ENCODE measurements at regions not wholly inside any gene's neighbourhood (a gene's known extent, or its start where the extent isn't known, plus 50 kb on each side); places are given as distances from the start of the nearest gene placed in this dataset.
"Not testable (repeated sequence)": the region's sequence is repeated elsewhere in the genome, so short reads cannot be mapped to it uniquely, and the experiment has no call there.

DNA sequence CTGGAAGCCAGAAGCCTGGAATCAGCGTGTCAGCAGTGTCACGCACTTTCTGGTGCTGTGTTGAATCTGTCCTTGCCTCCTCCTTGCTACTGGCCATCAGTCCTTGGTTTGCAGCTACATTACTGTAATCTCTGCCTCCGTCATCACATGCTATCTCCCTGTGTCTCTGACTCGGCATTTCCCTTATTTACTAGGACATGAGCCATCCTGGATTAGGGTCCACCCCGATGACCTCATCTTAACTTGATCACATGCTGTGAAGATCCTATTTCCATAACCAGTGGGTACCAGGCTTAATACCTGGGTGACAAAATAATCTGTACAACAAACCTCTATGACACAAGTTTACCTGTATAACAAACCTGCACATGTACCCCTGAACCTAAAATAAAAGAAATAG, 518.0 kb upstream of the KLF6 start:
- DNase-seq: no peak

DNA sequence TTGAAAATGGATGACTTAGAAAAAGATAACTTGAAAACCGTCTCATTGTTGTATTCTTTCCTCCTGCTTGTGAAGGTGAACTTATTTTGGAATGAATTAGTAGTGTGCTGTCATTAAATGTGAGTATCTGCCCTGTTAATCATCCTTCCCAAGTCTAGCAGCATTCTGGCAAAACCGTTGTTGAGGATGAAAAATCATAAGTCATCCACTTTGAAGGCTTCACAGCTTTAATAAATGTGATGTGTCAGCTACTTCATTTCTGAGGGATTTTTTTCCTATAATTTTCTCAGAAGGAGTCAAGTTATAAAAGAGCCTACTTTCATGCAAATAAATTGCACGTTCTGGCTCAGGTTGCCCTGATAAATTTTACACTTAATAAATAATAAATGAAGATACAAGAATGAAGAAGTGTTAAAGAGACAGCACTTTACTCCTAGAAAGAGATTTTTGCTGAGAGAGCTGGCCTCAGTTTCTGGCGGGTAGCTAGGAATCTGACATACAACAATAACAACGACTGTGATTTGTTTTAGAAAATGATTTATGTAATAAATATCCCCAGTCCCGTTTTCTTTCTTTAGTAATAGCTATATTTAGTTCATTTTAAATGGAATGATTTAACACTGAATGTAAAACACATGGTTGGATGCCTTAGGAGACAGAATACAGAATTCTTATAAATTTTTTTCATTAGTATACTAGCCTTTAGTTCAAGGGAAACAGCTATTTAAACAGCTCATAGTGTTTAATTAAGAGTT, 516.5 kb upstream of the KLF6 start:
- peak in 1 of 2 donors; percentile 66 for DNase-seq

DNA sequence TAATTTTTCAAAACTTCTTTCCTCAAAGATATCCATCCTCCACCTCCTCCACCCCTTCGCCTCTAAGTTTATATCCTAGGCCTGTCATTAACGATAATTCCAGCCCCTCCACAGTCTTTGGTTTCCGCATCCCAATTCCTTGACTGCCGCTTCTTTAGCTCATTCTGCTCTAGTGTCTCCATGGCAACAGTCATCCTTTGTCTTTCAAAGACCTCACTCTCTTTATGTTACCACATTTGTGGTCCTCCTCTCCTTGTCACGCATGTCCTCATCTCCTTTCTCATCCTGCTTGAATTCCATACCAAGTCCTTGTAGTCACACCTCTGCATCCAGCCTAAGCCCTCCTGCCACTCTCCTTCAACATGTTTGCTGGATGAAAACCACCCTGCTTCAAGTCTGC, 511.2 kb upstream of the KLF6 start:
- DNase-seq: no peak

DNA sequence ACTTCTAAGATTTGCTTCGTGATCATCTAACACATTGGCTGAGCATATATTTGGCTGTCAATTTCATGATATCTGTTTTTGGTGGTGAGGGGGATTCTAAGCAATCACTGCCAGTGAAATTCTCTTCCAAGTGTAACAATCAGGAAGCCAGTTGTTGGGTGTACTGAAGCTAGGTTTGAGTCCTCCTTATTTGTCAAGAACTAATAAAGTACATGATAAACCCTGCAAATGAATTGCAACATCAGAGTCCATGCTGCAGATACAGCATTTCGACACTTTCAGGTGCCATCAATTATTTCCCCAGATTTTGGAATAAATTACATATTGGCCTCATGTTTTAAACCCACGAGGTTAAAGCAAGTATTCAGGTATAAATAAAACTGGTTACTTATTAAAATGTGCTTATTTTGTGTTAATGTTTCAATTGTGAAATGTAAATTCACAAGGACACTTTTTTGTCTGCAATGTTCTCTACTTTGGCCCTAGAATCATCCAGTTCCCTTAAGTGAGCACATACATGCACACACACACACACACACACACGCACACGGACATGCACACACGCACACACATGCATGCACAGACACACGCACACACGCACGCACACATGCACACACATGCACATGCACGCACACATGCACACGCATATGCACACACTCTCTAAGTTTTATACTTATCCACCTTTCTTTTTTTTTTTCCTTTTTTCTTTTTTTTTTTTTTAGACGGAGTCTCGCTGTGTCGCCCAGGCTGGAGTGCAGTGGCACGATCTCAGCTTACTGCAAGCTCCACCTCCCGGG, 510.2 kb upstream of the KLF6 start:
- DNase-seq: no peak

DNA sequence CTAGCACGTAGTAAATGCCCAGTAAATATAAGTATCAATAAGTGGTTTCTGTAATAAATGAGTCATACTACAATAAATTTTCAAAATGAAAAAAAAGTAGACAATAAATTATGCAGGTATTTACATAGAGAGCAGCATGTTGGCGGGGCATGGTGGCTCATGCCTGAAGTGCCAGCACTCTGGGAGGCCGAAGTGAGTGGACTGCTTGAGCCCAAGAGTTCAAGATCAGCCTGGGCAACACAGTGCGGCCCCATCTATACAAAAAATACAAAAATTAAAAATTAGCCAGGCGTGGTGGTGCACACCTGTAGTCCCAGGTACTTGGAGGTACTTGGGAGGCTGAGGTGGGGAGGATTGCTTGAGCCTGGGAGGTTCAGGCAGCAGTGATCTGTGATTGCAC, 509.3 kb upstream of the KLF6 start:
- no peak for DNase-seq

DNA sequence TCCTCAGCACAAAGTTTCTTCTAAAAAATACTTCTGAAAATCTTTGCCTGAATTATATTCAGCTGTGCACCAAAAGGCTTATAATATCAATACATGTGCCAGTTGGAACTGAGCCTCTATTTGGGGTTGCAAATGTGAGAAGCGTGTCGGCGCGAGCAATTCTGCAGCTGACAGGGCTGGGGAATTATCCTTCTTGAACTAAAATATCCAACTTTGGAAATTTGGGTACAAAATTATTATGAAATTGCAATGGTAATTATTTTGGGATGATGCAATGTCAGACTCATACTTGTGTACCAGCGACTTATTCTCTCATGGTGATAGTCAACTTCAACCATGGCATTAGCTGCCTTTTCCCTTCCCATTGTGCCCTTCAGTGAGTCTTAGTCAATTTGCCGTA, 507.0 kb upstream of the KLF6 start:
- peak; percentile 75 to 76 for DNase-seq

DNA sequence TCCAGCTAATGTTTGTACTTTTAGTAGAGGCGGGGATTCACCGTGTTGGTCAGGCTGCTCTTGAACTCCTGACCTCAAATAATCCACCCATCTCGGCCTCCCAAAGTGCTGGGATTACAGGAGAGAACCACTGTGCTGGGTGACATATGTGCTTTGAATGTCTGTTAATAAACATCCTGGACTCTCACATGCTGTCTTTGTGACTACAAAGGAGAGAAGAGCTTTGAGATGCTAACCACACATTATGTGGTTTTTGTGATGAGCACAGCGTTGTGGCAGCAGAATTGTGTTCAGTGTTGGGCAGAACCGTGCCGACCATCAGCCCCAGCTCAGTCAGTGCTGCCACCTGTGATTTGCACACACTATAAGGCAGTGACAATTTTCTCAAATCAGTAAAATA, 500.1 kb upstream of the KLF6 start:
- no peak for DNase-seq

DNA sequence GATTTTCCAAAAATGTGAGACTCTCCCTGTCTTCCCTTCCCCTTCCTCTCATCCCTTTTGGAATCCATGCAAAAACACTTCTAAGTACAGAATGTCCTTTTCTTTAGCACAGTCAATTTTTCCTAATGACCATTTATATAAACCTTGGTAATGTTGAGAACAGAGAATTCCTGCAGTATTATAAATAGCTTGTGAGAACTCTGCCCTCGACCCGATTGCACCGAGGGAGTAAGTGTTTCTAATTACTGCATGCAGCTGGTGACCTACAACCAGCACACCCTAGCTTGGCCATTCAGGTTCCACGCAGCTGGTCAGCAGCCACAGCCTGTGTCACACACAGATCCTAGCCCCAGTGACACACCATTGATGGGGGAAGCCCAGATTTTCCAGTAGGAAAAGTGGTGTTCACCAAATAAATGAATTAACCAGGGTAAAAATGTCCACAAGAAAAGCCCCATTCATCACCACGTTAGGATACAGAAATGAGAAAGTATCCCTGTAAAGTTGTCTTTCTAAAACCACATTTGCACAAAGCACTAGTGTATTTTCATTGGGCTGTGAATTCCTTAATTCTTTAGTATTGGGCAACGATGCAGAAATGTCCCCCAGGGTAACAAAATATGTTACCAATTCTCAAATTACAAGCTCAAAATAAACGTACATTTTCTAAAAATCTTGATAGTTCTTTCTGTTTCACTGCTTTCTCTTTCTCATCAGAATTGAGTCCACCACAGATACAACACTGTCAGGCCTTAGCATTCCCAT, 499.0 kb upstream of the KLF6 start:
- peak; percentile 59 to 71 for DNase-seq

DNA sequence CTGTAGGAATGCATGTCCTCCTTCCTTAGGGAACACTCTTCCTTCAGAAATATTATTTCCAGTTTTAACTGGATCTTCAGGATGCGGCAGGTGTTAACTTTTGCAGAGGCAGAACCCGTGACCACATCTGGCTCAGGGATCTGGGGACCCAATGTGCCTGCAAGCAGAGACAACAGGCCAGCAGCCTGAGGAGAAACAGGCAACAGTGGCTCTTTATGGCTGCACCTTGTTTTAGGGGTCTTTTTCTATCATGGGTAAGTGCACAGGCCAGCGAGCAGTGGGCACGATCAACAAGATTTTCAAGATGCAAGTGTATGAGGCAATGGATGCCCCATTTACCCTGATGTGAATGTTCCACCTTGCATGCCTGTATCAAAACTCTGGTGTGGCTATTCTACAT, 497.5 kb upstream of the KLF6 start:
- no peak for DNase-seq

DNA sequence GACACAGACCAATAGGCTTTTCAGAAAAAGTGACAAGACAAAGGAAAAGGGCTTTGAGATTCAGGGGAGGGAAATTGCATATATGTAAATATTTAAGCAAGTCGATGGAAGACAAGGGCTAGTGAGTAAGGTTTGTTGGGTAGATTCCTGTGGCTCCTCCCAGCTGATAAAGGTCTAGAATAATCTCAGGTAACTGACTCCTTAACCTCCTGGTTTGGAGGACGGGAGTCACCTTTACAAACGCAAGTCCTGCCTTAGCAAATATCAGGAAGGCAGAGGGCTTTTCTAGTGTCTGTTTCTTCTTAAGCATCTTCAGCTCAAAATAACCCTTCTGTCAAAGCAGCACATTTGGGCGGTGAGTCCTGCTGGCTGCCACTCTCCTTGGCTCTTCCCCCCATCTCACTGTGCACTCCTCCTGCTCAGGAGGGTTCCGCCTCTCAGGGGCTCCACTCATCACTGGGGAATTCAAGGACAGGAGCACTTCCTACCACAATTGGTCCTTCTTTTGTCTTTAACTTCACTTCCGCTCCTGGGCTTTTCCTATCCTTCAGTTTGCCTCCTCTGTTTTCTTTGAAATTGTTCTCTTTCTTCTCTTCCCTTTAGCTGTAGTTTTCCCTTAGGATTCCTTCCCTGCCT, 496.3 kb upstream of the KLF6 start:
- DNase-seq: no peak

DNA sequence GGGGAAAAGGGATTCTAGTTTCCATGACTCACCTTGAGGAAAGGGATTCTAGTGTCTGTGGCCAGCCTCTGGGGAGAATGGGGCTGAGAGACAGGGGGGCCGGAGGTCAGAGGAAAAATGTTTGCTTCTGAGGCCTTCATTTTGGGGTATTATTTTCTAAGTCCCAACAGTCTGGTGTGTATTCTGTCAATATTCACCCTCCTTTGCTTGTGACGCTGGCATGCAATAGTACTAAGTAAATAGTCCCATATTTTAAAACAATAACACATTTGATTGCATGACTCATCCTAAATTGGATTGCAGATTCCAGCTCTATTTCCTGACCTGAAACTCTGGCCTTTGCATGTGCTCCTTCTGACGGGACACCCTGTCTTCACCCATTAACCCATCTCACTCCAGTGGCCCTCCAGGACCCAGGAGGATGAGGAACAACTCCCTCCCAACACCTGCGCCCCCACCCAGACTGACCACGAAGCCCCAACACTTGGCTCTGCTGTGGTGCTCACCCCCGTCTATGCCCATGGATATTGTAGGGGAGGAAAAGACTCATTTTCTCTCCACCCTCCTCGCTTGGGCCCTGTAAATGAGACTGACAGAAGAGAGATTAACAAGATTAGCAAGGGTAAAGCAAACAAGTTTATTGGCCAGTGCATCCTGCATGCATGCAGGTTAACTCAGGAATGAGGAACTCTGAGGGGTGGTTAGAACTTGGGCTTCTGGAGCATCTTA, 495.6 kb upstream of the KLF6 start:
- no peak for DNase-seq

DNA sequence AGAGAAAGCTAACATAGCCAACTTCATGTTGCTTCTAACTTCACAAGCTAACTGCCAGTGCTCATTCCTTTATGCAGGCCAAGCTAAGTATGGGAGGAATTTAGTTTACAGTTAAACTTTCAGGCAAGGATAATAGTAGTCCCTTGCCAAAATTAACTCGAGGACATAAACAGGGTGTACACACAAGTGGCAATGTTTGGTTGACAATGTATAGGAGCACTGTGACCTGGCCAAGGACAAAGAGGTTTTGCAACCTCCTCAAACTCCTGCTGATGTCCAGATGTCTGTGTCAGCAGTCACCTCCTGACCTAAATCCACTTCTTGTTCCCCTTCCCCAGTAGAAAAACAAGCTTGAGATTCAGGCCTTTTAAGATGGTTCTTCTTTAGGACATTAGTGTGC, 494.6 kb upstream of the KLF6 start:
- DNase-seq: no peak

DNA sequence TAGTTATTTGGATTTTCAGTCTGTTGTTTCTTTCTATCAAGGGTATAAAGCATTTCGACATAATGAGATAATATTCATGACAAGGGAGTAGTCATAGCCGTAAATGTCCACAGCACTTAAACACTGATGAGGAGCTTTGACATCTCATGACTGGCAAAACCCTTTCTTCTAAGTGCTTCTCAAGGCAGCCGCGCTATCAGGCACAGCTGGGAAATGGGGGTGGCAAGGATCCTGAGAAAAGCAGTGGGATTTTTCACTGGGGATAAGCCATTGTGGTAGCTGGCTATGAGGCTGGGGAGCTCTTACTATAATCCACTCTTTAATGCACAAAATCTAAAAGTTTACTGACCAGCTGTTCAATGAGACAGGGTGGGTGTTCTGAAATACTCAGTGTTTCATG, 493.2 kb upstream of the KLF6 start:
- DNase-seq: peak; percentile 89 to 91

DNA sequence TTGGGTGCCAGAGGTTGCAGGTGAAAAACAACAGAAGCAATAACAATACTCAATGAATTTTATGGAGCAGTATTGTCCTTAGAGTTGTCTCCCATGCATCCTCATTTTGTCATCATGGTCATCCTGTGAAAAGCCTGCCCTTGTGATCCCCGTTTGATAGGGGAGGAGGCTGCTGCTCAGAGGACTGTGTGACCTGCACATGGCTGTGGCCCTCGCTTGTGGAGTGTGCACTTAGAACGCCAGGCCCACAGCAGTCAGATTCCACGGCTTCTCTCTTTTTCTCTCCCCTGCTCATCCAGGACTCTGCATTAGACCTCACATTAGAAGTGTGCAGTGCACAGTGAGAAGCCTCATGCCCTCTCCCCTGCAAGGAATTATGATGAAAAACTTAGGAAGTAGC, 491.1 kb upstream of the KLF6 start:
- no peak for DNase-seq

DNA sequence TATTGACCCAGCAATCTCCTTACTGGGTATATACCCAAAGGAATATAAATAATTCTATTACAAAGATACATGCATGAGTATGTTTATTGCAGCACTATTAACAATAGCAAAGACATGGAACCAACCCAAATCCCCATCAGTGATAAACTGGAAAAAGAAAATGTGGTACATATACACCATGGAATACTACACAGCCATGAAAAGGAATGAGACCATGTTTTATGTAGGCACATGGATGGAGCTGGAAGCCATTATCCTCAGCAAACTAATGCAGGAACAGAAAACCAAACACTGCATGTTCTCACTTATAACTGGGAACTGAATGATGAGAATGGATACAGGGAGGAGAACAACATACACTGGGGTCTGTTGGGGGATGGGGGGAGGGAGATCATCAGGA, 489.7 kb upstream of the KLF6 start:
- not testable (repeated sequence) for DNase-seq

DNA sequence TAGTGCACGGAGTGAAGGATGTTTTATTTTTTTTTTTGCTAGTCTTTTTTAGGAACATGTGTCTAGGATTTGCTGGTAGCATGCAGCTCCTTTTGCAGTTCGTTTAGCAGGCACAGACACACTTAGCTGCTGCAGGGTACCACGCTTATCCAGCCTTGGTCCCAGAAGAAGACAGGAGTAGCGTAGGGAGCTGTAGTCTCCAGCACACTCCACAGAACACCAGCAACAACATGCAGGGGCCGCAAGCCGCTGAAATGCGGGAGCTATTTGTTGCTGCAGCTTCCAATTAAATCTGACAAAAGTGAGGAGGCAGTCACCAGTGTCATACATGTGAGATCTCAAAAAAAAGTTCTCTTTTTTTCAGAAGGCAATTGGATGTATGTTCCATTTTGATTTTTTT, 486.2 kb upstream of the KLF6 start:
- no peak for DNase-seq

DNA sequence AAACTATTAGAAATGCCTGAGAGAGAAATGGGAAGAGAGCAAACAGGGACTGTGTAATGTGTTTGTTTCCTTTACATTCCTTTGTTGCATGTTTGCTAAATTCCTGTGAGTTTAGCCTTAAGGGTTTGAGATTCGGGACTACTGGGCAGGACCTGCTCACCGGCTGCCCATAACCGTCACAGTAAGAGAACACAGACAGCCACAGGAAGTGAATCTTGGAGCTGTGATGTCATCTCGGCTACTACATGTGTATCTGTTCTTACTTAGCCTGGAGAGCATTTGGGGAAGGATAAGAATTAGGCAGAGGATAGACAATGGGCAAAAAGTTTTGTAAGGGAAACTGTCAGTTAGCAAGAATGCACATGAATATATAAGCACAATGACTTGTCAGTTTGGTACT, 485.1 kb upstream of the KLF6 start:
- no peak for DNase-seq

DNA sequence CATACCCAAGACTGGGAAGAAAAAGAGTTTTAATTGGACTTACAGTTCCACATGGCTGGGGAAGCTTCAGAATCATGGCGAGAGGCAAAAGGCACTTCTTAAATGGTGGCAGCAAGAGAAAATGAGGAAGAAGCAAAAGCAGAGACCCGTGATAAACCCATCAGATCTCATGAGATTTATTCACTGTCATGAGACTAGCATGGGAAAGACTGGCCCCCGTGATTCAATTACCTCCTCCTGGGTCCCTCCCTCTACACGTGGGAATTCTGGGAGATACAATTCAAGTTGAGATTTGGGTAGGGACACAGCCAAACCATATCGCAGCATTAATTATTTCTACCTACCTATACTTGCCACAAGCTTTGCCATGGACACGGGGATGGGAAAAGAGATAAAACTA, 483.5 kb upstream of the KLF6 start:
- not testable (repeated sequence) for DNase-seq

DNA sequence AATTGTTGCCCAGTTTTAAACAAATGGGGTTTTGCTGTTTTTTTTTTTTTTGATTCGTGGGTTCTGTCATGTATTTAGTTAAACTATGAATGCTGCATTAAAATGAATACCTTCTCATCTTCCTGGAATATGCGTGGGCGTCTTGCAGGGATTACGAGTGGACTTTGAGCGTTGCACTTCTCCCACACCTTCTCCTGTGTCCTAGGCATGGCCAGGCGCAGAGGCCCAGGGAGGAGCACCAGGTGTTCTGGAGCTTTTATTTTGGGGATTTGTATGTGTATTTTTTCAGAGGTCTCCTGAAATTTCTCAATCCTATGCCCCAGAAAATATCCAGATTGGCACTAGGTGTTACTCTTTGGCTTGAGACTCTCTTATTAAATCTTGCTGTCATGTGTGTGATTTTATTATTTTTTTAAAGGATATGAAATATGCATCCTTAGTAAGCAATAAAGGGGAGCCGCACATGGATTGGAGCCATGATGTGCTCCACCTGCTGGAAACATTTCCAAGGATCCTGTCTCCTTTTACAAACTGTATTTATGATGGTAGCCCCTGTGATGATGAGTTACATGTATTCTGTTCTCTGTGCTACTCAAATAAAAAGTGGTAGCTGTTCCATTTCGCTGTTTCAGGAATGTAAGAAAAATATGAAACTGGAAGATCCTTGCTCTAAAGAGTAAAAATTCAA, 482.2 kb upstream of the KLF6 start:
- no peak for DNase-seq

DNA sequence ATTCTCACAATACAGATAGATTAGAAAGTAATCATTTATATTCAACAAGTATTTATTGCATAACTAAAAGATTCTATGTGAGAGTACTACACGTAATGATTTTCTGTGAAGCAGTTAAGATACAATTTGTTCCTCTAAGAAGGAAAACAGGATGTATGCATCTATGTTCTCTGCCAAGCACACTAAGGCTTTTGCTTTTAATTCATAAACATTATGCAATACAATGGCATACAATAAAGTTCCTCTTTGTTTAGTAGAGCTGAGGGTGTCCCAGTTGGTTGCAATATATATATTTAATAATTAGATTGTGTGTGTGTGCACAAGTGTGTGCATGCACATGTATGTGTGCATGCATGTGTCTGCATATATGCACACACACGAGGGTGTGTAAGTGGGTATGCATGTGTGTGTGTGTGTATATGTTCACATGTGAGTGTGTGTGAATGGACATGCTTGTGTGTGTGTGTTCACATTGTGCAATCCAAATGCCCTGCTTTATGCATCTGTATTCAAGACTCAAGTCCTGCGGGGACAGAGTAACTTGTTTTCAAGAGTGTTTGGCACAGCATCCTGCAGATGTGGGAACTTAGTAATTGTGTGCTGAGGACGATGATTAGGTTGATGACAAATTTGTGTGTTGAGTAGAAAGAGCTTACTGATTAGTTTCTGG, 481.5 kb upstream of the KLF6 start:
- peak; percentile 93 for DNase-seq

Measured in right lung (tissue), 2 donors.